ENCODE measurements at regions not wholly inside any gene's neighbourhood (a gene's known extent, or its start where the extent isn't known, plus 50 kb on each side); places are given as distances from the start of the nearest gene placed in this dataset.
A peak's percentile ranks its signal among the peaks of the same experiment; 100 is the strongest.

DNA sequence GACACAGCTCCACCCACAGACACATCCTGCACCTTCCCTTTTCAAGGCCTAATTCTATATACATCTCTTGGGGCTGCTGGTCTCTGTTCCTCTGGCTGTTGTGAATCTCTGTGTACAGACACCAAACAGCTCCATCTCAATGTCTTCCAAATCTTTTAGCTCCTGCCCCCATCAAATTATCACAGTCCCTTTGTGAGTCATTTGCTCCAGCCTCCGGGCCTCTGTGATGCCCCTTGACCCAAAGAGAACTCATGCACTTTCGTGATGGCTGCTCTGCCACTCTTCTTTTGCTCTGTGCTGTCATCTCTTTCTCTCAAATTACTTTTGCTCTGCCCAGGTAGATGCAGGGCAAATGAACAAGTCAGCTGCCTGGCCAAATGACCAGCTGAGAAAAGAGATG is 369.0 kb upstream of the CDIN1 start:
- ChIA-PET CTCF (interaction anchor here (0.7 kb wide), 2 partner anchors 143 to 890 kb away, joined by 3 to 4 read pairs; no protein-coding TSS in a partner anchor), POLR2A (no interaction called here)
- TF ChIP-seq ZNF132 (tag by site-specific recombination; IDR thresholded peaks at IDR 0.05; ENCODE audit: borderline replicate concordance) (no peak), ZNF248 (tag by site-specific recombination; IDR thresholded peaks at IDR 0.05) (no peak), SCRT1 (tag by site-specific recombination; IDR thresholded peaks at IDR 0.05; ENCODE audit: borderline replicate concordance) (no peak), YY1 (tag by site-specific recombination; IDR thresholded peaks at IDR 0.05) (no peak), BCL11B (tag by site-specific recombination; IDR thresholded peaks at IDR 0.05; ENCODE audit: low read depth) (no peak), ZNF138 (tag by site-specific recombination; IDR thresholded peaks at IDR 0.05; ENCODE audit: borderline replicate concordance) (no peak), ZNF433 (tag by site-specific recombination; IDR thresholded peaks at IDR 0.05; ENCODE audit: low read depth) (no peak), WT1 (tag by site-specific recombination; IDR thresholded peaks at IDR 0.05) (no peak), ZNF670 (tag by site-specific recombination; IDR thresholded peaks at IDR 0.05; ENCODE audit: low read depth) (no peak), ZNF302 (tag by site-specific recombination; IDR thresholded peaks at IDR 0.05; ENCODE audit: low read depth) (no peak), MEIS1 (CRISPR knock-in tag; IDR thresholded peaks at IDR 0.05; ENCODE audit: borderline replicate concordance) (no peak), ZNF560 (tag by site-specific recombination; IDR thresholded peaks at IDR 0.05; ENCODE audit: borderline replicate concordance) (no peak), SETDB1 (IDR thresholded peaks at IDR 0.05; ENCODE audit: insufficient read length, low read length) (no peak), ZNF571 (tag by site-specific recombination; IDR thresholded peaks at IDR 0.05) (no peak), ZNF426 (tag by site-specific recombination; IDR thresholded peaks at IDR 0.05) (no peak), ZNF473 (tag by site-specific recombination; IDR thresholded peaks at IDR 0.05) (no peak), SALL2 (tag by site-specific recombination; IDR thresholded peaks at IDR 0.05; ENCODE audit: borderline replicate concordance) (no peak), ZNF10 (tag by site-specific recombination; IDR thresholded peaks at IDR 0.05) (no peak)
- TF ChIP-seq, protein P1, sequence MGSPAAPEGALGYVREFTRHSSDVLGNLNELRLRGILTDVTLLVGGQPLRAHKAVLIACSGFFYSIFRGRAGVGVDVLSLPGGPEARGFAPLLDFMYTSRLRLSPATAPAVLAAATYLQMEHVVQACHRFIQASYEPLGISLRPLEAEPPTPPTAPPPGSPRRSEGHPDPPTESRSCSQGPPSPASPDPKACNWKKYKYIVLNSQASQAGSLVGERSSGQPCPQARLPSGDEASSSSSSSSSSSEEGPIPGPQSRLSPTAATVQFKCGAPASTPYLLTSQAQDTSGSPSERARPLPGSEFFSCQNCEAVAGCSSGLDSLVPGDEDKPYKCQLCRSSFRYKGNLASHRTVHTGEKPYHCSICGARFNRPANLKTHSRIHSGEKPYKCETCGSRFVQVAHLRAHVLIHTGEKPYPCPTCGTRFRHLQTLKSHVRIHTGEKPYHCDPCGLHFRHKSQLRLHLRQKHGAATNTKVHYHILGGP (tag by site-specific recombination; IDR thresholded peaks at IDR 0.05): no peak
- TF ChIP-seq, protein P2, sequence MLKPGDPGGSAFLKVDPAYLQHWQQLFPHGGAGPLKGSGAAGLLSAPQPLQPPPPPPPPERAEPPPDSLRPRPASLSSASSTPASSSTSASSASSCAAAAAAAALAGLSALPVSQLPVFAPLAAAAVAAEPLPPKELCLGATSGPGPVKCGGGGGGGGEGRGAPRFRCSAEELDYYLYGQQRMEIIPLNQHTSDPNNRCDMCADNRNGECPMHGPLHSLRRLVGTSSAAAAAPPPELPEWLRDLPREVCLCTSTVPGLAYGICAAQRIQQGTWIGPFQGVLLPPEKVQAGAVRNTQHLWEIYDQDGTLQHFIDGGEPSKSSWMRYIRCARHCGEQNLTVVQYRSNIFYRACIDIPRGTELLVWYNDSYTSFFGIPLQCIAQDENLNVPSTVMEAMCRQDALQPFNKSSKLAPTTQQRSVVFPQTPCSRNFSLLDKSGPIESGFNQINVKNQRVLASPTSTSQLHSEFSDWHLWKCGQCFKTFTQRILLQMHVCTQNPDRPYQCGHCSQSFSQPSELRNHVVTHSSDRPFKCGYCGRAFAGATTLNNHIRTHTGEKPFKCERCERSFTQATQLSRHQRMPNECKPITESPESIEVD (tag by site-specific recombination; IDR thresholded peaks at IDR 0.05): no peak
- Histone ChIP-seq H3K36me3 (ENCODE audit: control insufficient read depth in 2 of 2, insufficient read depth in 1 of 2, low read length in 2 of 2) (no peaks in the 10 kb centered on the region), H3K9me3 (ENCODE audit: control insufficient read depth, insufficient read depth, low read depth, low read length) (no peaks in the 10 kb centered on the region), H3K4me3 (ENCODE audit: low read depth, low read length) (no peak overlapping the region), H3K4me1 (ENCODE audit: control insufficient read depth, insufficient read depth, low read length) (no peaks in the 10 kb centered on the region), H3K27ac (ENCODE audit: extremely low read depth, low read depth, low read length) (no peak overlapping the region)

DNA sequence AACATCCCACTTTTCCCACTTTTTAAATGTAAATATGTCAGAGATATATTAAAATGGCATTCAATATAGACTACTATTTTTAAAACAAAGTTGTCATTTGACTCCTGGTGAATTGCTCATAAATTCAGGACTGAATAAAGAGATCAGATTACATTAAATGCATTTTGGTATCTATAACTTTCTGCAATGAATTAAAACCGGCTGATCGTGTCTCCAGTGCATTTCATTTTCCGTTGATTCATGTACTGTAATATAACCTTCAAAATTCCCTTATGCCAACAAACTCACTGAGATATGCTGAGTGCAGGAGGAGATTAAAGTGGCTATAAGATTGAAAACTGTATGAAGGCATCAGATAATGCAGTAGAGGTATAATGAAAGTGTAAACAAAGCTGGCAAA is 361.1 kb upstream of the CDIN1 start:
- no peaks in the 10 kb centered on the region for H3K9me3 ChIP-seq (ENCODE audit: control insufficient read depth, insufficient read depth, low read depth, low read length)
- no peaks in the 10 kb centered on the region for H3K4me1 ChIP-seq (ENCODE audit: control insufficient read depth, insufficient read depth, low read length)
- H3K27ac ChIP-seq (ENCODE audit: extremely low read depth, low read depth, low read length): no peak overlapping the region
- H3K36me3 ChIP-seq (ENCODE audit: control insufficient read depth in 2 of 2, insufficient read depth in 1 of 2, low read length in 2 of 2): no peaks in the 10 kb centered on the region
- ChIA-PET CTCF (no interaction called here), POLR2A (no interaction called here)
- H3K4me3 ChIP-seq (ENCODE audit: low read depth, low read length): no peak overlapping the region
- TF ChIP-seq ZNF76 (tag by site-specific recombination; IDR thresholded peaks at IDR 0.05; ENCODE audit: borderline replicate concordance, low read depth) (no peak), ZNF664 (tag by site-specific recombination; IDR thresholded peaks at IDR 0.05) (no peak), SCRT1 (tag by site-specific recombination; IDR thresholded peaks at IDR 0.05; ENCODE audit: borderline replicate concordance) (no peak), HOXC10 (CRISPR knock-in tag; IDR thresholded peaks at IDR 0.05) (no peak), ZNF112 (tag by site-specific recombination; IDR thresholded peaks at IDR 0.05) (no peak), ZNF624 (tag by site-specific recombination; IDR thresholded peaks at IDR 0.05) (no peak), ZNF335 (tag by site-specific recombination; conservative IDR thresholded peaks at IDR 0.05) (peak; percentile 28; the same call in 1 of the 2 replicates), ZBTB20 (tag by site-specific recombination; IDR thresholded peaks at IDR 0.05) (peak; percentile 47; the same call in 1 of the 2 replicates), ZFP37 (tag by site-specific recombination; IDR thresholded peaks at IDR 0.05) (no peak), SP3 (tag by site-specific recombination; IDR thresholded peaks at IDR 0.05) (no peak), ZNF510 (tag by site-specific recombination; IDR thresholded peaks at IDR 0.05; ENCODE audit: insufficient replicate concordance) (no peak)
- TF ChIP-seq, protein P2 (tag by site-specific recombination; IDR thresholded peaks at IDR 0.05): peak; percentile 69; the same call in 1 of the 2 replicates
- TF ChIP-seq, protein P3, sequence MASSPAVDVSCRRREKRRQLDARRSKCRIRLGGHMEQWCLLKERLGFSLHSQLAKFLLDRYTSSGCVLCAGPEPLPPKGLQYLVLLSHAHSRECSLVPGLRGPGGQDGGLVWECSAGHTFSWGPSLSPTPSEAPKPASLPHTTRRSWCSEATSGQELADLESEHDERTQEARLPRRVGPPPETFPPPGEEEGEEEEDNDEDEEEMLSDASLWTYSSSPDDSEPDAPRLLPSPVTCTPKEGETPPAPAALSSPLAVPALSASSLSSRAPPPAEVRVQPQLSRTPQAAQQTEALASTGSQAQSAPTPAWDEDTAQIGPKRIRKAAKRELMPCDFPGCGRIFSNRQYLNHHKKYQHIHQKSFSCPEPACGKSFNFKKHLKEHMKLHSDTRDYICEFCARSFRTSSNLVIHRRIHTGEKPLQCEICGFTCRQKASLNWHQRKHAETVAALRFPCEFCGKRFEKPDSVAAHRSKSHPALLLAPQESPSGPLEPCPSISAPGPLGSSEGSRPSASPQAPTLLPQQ (tag by site-specific recombination; IDR thresholded peaks at IDR 0.05): no peak

All from HEK293 (cell line).